SK-N-MC (cell line): ENCODE measurements at regions not wholly inside any gene's neighbourhood (a gene's known extent, or its start where the extent isn't known, plus 50 kb on each side); places are given as distances from the start of the nearest gene placed in this dataset.

Experiments used
- EZH2 ChIP-seq: fragments of 200-600 bp; sonication (generic); IDR thresholded peaks from one replicate; pipeline ENCODE4 v1.6.1; 2017; ENCODE audit warnings: antibody characterized with exemption
- POLR2AphosphoS5 ChIP-seq: IDR thresholded peaks from 2 replicates; pipeline ENCODE4 v1.6.1; 2012; ENCODE audit warnings: mild to moderate bottlenecking, low read depth, low read length, borderline replicate concordance

DNA sequence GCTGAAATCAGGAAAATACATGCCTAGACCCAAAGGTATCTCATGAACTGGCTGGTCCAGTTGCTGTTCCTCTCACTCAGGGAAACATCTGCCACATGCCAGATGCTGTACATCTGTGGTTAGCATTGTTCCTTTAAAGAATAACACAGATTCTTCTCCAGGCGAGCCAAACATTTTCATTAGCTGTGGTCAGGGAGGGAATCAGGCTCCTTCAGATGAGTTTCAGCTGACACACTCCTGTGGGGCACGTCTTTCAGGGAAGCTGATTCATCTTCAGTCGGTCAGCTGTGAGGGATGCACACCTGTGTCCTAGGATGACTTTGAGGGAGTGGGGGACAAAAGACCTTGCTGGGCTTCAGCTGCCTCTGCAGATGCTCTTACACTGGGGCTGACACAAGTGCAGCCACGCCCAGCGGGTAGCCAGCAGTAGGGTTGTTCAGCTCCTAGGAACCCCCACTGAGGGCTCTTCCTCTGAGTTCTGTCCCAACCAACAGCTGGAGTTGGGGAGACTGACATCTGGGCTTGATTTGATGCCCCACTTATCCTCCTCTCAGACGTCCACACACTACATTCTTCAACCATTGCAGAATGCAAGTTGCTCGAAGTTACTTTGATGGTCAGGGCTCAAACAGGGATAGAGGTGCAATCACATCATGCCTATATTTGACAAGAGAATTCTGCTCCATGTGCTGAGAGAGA lies 155.0 kb downstream of the NUAK1 start:
- TF ChIP-seq POLR2AphosphoS5 (no peak), EZH2 (no peak)
